HG03439 (cell line): ENCODE measurements at regions not wholly inside any gene's neighbourhood (a gene's known extent, or its start where the extent isn't known, plus 50 kb on each side); places are given as distances from the start of the nearest gene placed in this dataset.

ENCODE experiments used
- ATAC-seq: cut with Tn5 transposase; IDR thresholded peaks from one replicate; pipeline ENCODE4 v1.9.1; 2021; ENCODE audit warnings: mild to moderate bottlenecking, moderate library complexity; ENCODE audit not compliant: unreplicated experiment

- ATAC-seq, result no peak
Measured at GRCh38 chr13:76533251-76533650, 353.0 kb downstream of the KCTD12 start.

DNA sequence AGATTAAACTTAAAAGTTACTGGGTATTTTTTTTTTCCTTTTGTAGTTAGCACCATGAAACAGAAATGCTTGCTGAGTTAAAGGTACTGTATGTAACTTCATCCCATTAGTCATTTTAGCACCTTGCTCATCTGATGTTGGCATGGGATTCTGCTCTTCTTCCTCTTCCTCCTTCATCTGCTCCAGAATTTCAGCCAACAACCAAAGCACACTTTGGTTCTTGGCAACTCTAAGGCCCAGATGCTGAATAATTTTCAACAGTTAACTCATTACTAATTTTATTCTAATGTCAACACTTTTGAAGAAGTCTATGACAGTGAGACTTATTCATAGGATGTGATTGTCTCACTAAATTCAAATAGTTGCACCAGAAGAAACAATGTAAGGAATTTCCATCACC is 359.2 kb downstream of the KCTD12 start:
- ATAC-seq, result no peak

- ATAC-seq, result peak; percentile 72
Measured at GRCh38 chr13:76523740-76524340, 362.4 kb downstream of the KCTD12 start.

- no peak for ATAC-seq
Measured at GRCh38 chr13:76522083-76522755, 364.0 kb downstream of the KCTD12 start.

DNA sequence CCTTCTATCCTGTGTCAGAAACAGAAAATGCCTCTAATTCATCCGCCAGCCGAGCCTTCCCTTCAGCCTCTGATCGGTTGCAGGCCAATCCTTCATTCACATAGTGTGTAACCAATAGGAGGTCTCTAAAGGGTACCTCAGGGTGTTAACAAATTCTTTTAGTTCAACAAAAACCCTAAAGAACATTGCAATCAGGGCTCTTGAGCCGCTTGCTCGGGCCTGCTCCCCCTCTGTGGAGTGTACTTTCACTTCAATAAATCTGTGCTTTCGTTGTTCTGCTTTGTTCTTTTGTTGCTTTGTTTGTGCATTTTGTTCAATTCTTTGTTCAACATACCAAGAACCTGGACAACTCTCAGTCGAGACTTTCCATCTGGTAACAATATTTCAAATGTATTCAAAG is 366.5 kb downstream of the KCTD12 start:
- ATAC-seq, result no peak

DNA sequence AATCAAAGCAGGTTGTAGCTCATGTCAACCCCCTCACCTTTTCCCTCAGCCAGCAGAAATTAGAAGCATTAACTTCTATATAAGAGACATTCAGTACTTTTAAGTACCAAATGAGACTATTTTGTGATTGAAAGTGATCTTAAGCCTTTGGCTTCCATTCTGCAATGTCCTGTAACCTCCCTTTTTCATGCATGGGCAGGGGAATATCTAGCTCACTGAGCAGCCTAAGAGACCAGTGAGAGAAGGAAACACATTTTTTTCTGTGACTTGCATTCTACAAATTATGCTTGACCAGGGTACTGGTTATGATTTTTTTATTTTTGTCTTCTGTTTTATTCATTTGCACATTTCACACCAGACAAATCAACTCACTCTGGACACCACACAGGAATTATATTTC is 369.6 kb downstream of the KCTD12 start:
- no peak for ATAC-seq

- no peak for ATAC-seq
Measured at GRCh38 chr13:76516013-76516412, 370.2 kb downstream of the KCTD12 start.

DNA sequence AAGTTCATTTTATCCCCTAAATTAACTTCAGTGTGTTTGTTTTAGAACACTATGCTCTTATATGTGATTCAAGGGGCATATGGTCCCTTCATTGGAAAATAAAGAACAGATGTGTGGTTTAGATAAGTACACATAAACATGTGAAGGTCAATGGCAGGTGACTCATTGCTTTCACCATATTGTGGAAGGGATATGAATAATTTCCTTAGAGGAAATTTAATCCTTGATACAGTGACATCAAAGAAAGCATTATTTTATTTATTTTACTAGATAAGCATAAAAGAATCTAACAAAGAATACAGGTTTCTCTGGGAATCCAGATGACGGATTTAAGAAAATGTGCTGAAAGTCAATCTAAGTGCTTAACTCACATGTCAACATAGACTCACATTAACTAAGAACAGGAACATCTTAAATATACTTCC is 373.5 kb downstream of the KCTD12 start:
- no peak for ATAC-seq

DNA sequence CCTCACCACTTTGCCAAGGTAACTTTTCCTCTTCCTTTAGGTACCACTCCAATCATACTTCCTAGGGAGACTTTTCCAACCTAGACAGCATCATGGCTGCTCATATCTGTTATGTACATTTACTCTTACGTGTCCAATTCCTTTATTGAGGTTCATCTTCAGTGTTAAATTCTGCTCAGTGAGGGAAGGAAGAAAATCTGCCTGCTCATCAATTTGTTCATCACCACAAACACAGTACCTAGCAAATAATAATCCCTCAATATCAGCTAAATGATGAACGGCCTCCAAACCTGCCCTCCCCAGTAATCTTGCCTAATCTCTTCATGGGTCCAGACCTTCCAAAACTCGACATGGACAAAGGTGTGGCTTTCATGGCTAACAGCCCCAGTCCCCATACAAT is 380.8 kb downstream of the KCTD12 start:
- ATAC-seq, result no peak

DNA sequence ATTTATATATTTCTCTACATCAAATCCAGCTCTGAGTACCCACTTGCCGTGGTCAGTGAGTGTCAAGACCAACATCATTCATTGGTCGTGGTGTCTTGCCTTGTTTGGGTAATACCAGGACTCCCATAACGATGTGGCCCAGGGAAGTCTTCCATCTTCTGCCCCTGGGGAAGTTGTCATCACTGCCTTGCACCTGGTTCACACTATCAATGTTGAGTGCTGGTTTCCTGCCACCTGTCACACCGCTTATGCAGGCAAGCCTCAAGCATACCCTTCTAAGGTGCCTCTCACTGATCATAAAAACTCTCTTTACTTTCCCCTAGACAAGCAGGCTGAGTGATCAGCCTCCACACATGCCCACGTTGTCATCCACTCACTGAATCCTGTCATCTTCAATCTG is 382.4 kb downstream of the KCTD12 start:
- no peak for ATAC-seq

- no peak for ATAC-seq
Measured at GRCh38 chr13:76503291-76503690, 382.9 kb downstream of the KCTD12 start.

DNA sequence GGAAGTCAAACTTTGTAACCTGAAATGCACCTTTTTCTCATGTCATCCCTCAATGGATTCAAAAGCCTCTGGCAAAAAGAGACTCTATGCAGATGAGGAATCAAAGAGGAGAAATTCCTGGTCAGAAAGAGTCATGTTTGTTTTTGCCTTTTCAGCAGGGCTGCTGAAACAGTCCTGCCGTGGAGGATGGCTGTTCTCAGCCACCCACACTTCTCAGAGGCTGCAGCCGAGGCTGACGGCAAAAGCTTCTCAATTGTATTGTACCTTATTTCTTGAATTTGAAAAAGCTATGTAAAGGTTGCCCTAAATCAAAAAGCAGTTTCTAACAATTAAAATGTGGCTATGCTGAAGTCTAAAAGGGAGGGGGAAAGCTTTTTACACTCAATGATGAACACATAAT is 385.3 kb downstream of the KCTD12 start:
- no peak for ATAC-seq

GRCh38 chr13:76499891-76500290 is 386.3 kb downstream of the KCTD12 start:
- ATAC-seq, result no peak

GRCh38 chr13:76489274-76489673 is 396.9 kb downstream of the KCTD12 start:
- ATAC-seq, result no peak

DNA sequence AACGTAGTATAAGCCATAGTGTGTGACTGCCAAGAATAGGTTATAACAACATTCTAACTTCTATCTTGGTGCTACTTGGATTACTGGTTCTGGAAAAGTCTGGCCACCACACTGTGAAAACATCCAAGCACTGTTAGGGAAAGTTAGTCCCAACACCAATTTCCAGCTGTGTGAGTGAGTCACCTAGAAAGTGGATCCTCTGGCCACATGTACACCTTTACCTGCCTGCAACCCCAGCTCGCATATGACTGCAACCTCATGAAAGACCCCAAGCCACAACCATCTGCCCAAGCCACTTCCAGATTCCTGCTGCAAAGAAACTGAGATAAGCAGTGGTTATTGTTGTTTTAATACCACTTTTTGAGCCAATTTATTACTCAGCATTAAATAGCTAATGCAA is 404.5 kb downstream of the KCTD12 start:
- no peak for ATAC-seq

DNA sequence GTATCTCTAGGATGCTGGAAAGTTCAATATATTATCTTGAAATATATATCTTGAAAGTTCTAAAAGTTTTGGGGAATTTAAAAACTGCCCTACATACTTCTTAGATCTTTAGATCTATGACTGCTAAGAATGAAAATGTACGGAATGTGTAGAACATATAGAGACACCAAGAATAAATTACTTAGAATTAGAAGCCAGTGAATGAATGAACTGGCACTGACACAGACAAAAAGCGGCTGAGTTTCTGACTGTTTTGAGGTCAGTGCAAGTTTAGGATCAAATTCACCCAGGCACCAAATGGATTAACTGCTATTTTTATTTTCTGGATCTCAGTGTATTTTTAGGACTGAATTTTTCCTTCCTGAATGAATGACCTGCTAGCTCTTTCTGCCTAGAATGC is 411.2 kb downstream of the KCTD12 start:
- no peak for ATAC-seq

DNA sequence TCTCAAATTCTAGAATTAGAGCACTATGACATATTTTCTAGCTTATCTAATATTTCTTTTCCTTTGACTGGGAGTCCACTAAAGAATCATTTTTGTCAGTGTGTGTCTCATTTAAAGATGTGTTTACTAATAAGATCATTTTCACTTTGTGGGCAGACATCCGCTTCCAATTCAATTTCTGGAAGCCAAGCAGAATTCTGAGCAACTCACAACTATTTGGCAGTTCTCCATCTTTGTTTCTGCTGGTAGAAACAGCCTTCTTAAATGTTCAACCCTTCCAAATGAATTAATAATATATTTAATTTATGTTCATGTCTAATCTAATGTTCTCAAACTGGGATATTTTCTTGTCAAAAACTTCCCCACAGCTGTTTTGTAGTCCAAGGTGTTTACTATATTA is 411.8 kb downstream of the KCTD12 start:
- ATAC-seq, result no peak

DNA sequence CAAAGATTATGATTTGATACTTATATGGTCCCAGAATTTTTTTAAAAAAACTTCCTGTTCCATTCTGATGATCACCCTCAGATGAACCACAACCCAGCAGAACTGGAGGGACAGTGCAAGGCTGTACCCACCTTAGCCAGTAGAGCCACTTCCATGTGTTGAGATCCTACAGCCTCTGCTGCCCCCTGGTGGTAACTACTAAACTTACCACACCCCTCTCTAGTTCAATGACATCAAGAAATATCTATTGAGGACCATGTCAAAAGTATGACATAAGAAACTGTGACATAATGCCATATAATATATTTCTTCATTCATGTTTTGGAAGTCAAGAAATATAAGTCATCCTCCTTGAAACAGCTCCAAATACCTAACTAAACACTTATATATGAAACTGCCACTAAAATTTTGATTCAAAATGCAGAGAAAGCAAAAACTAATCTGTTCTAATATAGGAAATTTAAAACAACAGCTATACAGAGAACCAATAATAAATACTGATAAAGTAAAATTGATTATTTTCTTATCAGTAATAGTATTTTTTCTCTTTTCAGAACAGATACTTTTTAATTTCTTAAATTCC is 412.6 kb downstream of the KCTD12 start:
- ATAC-seq, result peak; percentile 100

GRCh38 chr13:76472916-76473315 is 413.3 kb downstream of the KCTD12 start:
- no peak for ATAC-seq

GRCh38 chr13:76471486-76471885 is 414.7 kb downstream of the KCTD12 start:
- ATAC-seq, result no peak

DNA sequence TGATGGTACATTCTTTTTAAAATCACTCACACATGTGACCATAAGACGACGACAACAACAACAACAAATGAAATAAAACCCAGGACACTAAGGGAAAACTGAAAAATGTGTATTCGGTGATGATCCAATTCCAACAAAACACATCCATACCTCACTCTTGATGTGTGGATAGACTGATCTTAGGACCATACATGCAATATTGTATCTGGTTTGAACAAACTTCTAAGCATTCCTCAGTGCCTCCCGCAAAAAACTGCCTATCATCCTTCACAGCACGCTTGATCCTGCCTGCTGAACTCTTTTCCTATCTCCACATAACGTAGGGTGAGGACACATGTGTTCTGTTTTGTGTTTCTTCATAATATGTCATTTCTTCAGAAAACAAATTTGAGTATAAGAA is 415.2 kb downstream of the KCTD12 start:
- ATAC-seq, result no peak

DNA sequence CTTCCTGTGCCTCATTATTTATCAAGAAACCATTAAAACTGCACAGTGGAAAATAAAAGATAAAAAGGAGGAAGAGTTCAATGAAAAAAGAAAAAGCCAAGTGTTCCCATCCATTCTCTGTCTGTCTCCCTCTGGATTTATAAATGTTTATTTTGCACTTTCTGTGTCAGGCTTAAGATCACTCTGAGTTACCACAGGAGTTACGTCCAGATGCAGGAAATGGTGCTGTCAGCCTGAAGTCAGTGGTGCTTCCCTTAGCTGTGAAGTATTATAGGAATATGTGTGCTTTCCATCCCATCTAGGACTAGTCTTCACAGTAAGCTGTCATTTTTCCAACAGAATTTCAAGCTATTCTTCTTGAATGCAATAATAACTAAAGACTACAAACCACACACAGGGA is 420.2 kb downstream of the KCTD12 start:
- ATAC-seq, result no peak

DNA sequence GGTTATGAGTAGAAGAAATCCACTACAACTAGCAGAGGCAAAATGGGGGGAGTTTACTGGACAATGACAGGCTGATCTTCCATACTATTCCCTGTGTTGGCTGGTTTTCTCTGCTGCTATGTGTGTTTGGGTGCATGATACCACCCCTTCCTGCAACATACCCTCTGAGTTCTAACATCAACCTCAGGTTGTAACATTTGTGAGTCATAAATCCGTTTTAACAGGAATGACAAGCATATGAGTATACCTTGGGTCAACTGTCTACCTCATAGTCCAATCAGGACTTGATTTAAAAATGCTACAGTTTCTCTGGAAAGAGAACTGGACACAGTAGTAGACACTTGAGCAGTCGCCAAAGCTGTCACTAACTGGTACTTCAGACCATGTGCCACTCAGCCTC is 422.9 kb downstream of the KCTD12 start:
- no peak for ATAC-seq
